ENCODE measurements at regions not wholly inside any gene's neighbourhood (a gene's known extent, or its start where the extent isn't known, plus 50 kb on each side); places are given as distances from the start of the nearest gene placed in this dataset.

GRCh38 chr1:81443288-81443687 lies 357.4 kb upstream of the ADGRL2 start:
- no peak overlapping the region for H3K27ac ChIP-seq (ENCODE audit: low read depth, low read length)
- no peak overlapping the region for H3K4me3 ChIP-seq (ENCODE audit: low read length in 3 of 3)
- no peaks in the 10 kb centered on the region for H3K36me3 ChIP-seq (ENCODE audit: control insufficient read depth in 3 of 3, insufficient read depth in 3 of 3, low read length in 3 of 3)
- H3K27me3 ChIP-seq (ENCODE audit: control insufficient read depth in 3 of 3, insufficient read depth in 3 of 3, low read length in 3 of 3), result no peaks in the 10 kb centered on the region
- H3K9ac ChIP-seq (ENCODE audit: low read depth in 1 of 3, low read length in 3 of 3), result no peak overlapping the region
- no peaks in the 10 kb centered on the region for H3K9me3 ChIP-seq (ENCODE audit: control insufficient read depth in 3 of 3, low read length in 3 of 3)
- no peaks in the 10 kb centered on the region for H3K4me1 ChIP-seq (ENCODE audit: control insufficient read depth in 3 of 3, insufficient read depth in 3 of 3, low read length in 3 of 3)

- Histone ChIP-seq H3K36me3 (ENCODE audit: control insufficient read depth in 3 of 3, insufficient read depth in 3 of 3, low read length in 3 of 3) (no peaks in the 10 kb centered on the region), H3K27ac (ENCODE audit: low read depth, low read length) (no peak overlapping the region), H3K9ac (ENCODE audit: low read depth in 1 of 3, low read length in 3 of 3) (no peak overlapping the region), H3K4me1 (ENCODE audit: control insufficient read depth in 3 of 3, insufficient read depth in 3 of 3, low read length in 3 of 3) (no peaks in the 10 kb centered on the region), H3K4me3 (ENCODE audit: low read length in 3 of 3) (no peak overlapping the region), H3K9me3 (ENCODE audit: control insufficient read depth in 3 of 3, low read length in 3 of 3) (no peaks in the 10 kb centered on the region), H3K27me3 (ENCODE audit: control insufficient read depth in 3 of 3, insufficient read depth in 3 of 3, low read length in 3 of 3) (no peaks in the 10 kb centered on the region)
These were observed 361.5 kb upstream of the ADGRL2 start for GRCh38 chr1:81439046-81439823.

GRCh38 chr1:81437649-81438048 lies 363.1 kb upstream of the ADGRL2 start:
- no peaks in the 10 kb centered on the region for H3K9me3 ChIP-seq (ENCODE audit: control insufficient read depth in 3 of 3, low read length in 3 of 3)
- no peaks in the 10 kb centered on the region for H3K4me1 ChIP-seq (ENCODE audit: control insufficient read depth in 3 of 3, insufficient read depth in 3 of 3, low read length in 3 of 3)
- no peaks in the 10 kb centered on the region for H3K36me3 ChIP-seq (ENCODE audit: control insufficient read depth in 3 of 3, insufficient read depth in 3 of 3, low read length in 3 of 3)
- no peaks in the 10 kb centered on the region for H3K27me3 ChIP-seq (ENCODE audit: control insufficient read depth in 3 of 3, insufficient read depth in 3 of 3, low read length in 3 of 3)
- no peak overlapping the region for H3K27ac ChIP-seq (ENCODE audit: low read depth, low read length)
- no peak overlapping the region for H3K9ac ChIP-seq (ENCODE audit: low read depth in 1 of 3, low read length in 3 of 3)
- no peak overlapping the region for H3K4me3 ChIP-seq (ENCODE audit: low read length in 3 of 3)

- Histone ChIP-seq H3K9ac (ENCODE audit: low read depth in 1 of 3, low read length in 3 of 3) (no peak overlapping the region), H3K27me3 (ENCODE audit: control insufficient read depth in 3 of 3, insufficient read depth in 3 of 3, low read length in 3 of 3) (no peaks in the 10 kb centered on the region), H3K4me1 (ENCODE audit: control insufficient read depth in 3 of 3, insufficient read depth in 3 of 3, low read length in 3 of 3) (no peaks in the 10 kb centered on the region), H3K4me3 (ENCODE audit: low read length in 3 of 3) (no peak overlapping the region), H3K36me3 (ENCODE audit: control insufficient read depth in 3 of 3, insufficient read depth in 3 of 3, low read length in 3 of 3) (no peaks in the 10 kb centered on the region), H3K9me3 (ENCODE audit: control insufficient read depth in 3 of 3, low read length in 3 of 3) (no peaks in the 10 kb centered on the region), H3K27ac (ENCODE audit: low read depth, low read length) (no peak overlapping the region)
These were observed 363.5 kb upstream of the ADGRL2 start for GRCh38 chr1:81437213-81437612.

- no peak overlapping the region for H3K27ac ChIP-seq (ENCODE audit: low read depth, low read length)
- H3K27me3 ChIP-seq (ENCODE audit: control insufficient read depth in 3 of 3, insufficient read depth in 3 of 3, low read length in 3 of 3), result no peaks in the 10 kb centered on the region
- H3K9me3 ChIP-seq (ENCODE audit: control insufficient read depth in 3 of 3, low read length in 3 of 3), result no peaks in the 10 kb centered on the region
- H3K36me3 ChIP-seq (ENCODE audit: control insufficient read depth in 3 of 3, insufficient read depth in 3 of 3, low read length in 3 of 3), result no peaks in the 10 kb centered on the region
- no peaks in the 10 kb centered on the region for H3K4me1 ChIP-seq (ENCODE audit: control insufficient read depth in 3 of 3, insufficient read depth in 3 of 3, low read length in 3 of 3)
- no peak overlapping the region for H3K4me3 ChIP-seq (ENCODE audit: low read length in 3 of 3)
- H3K9ac ChIP-seq (ENCODE audit: low read depth in 1 of 3, low read length in 3 of 3), result no peak overlapping the region
These were observed 365.6 kb upstream of the ADGRL2 start for GRCh38 chr1:81435175-81435574.

GRCh38 chr1:81433676-81434075 lies 367.1 kb upstream of the ADGRL2 start:
- H3K4me1 ChIP-seq (ENCODE audit: control insufficient read depth in 3 of 3, insufficient read depth in 3 of 3, low read length in 3 of 3), result no peaks in the 10 kb centered on the region
- no peaks in the 10 kb centered on the region for H3K27me3 ChIP-seq (ENCODE audit: control insufficient read depth in 3 of 3, insufficient read depth in 3 of 3, low read length in 3 of 3)
- H3K4me3 ChIP-seq (ENCODE audit: low read length in 3 of 3), result no peak overlapping the region
- no peak overlapping the region for H3K9ac ChIP-seq (ENCODE audit: low read depth in 1 of 3, low read length in 3 of 3)
- no peaks in the 10 kb centered on the region for H3K9me3 ChIP-seq (ENCODE audit: control insufficient read depth in 3 of 3, low read length in 3 of 3)
- H3K27ac ChIP-seq (ENCODE audit: low read depth, low read length), result no peak overlapping the region
- no peaks in the 10 kb centered on the region for H3K36me3 ChIP-seq (ENCODE audit: control insufficient read depth in 3 of 3, insufficient read depth in 3 of 3, low read length in 3 of 3)

DNA sequence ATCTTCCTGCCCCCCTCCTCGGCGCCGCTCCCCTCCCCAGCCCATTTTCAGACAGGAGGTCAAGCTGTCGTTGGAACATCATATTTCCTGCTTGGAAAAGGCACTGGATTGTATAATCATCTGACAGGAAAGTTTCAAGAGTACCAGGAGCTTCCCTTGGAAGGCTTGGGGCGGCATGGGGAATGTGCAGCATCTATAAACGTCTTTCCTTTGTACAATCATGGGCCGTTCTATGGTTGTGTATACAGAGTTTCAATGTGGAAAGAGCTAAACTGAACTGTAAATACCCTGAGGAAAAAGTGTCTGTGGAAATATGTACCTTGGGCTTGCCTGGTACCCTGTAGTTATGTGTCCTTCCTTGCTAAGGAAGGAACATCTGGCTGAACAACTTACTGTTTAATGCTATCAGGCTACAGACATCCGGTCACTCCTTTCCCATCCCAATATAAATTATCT lies 368.1 kb upstream of the ADGRL2 start:
- no peak overlapping the region for H3K27ac ChIP-seq (ENCODE audit: low read depth, low read length)
- no peaks in the 10 kb centered on the region for H3K9me3 ChIP-seq (ENCODE audit: control insufficient read depth in 3 of 3, low read length in 3 of 3)
- H3K4me3 ChIP-seq (ENCODE audit: low read length in 3 of 3), result no peak overlapping the region
- H3K27me3 ChIP-seq (ENCODE audit: control insufficient read depth in 3 of 3, insufficient read depth in 3 of 3, low read length in 3 of 3), result no peaks in the 10 kb centered on the region
- no peaks in the 10 kb centered on the region for H3K4me1 ChIP-seq (ENCODE audit: control insufficient read depth in 3 of 3, insufficient read depth in 3 of 3, low read length in 3 of 3)
- no peak overlapping the region for H3K9ac ChIP-seq (ENCODE audit: low read depth in 1 of 3, low read length in 3 of 3)
- H3K36me3 ChIP-seq (ENCODE audit: control insufficient read depth in 3 of 3, insufficient read depth in 3 of 3, low read length in 3 of 3), result no peaks in the 10 kb centered on the region

GRCh38 chr1:81432059-81432458 lies 368.7 kb upstream of the ADGRL2 start:
- no peaks in the 10 kb centered on the region for H3K4me1 ChIP-seq (ENCODE audit: control insufficient read depth in 3 of 3, insufficient read depth in 3 of 3, low read length in 3 of 3)
- no peaks in the 10 kb centered on the region for H3K9me3 ChIP-seq (ENCODE audit: control insufficient read depth in 3 of 3, low read length in 3 of 3)
- H3K27ac ChIP-seq (ENCODE audit: low read depth, low read length), result no peak overlapping the region
- H3K9ac ChIP-seq (ENCODE audit: low read depth in 1 of 3, low read length in 3 of 3), result no peak overlapping the region
- no peaks in the 10 kb centered on the region for H3K27me3 ChIP-seq (ENCODE audit: control insufficient read depth in 3 of 3, insufficient read depth in 3 of 3, low read length in 3 of 3)
- no peak overlapping the region for H3K4me3 ChIP-seq (ENCODE audit: low read length in 3 of 3)
- H3K36me3 ChIP-seq (ENCODE audit: control insufficient read depth in 3 of 3, insufficient read depth in 3 of 3, low read length in 3 of 3), result no peaks in the 10 kb centered on the region

- Histone ChIP-seq H3K9ac (ENCODE audit: low read depth in 1 of 3, low read length in 3 of 3) (no peak overlapping the region), H3K4me3 (ENCODE audit: low read length in 3 of 3) (no peak overlapping the region), H3K27me3 (ENCODE audit: control insufficient read depth in 3 of 3, insufficient read depth in 3 of 3, low read length in 3 of 3) (no peaks in the 10 kb centered on the region), H3K9me3 (ENCODE audit: control insufficient read depth in 3 of 3, low read length in 3 of 3) (no peaks in the 10 kb centered on the region), H3K27ac (ENCODE audit: low read depth, low read length) (no peak overlapping the region), H3K36me3 (ENCODE audit: control insufficient read depth in 3 of 3, insufficient read depth in 3 of 3, low read length in 3 of 3) (no peaks in the 10 kb centered on the region), H3K4me1 (ENCODE audit: control insufficient read depth in 3 of 3, insufficient read depth in 3 of 3, low read length in 3 of 3) (no peaks in the 10 kb centered on the region)
These were observed 369.1 kb upstream of the ADGRL2 start for GRCh38 chr1:81431624-81432000.

GRCh38 chr1:81430955-81431623 lies 369.6 kb upstream of the ADGRL2 start:
- H3K9me3 ChIP-seq (ENCODE audit: control insufficient read depth in 3 of 3, low read length in 3 of 3), result no peaks in the 10 kb centered on the region
- no peak overlapping the region for H3K9ac ChIP-seq (ENCODE audit: low read depth in 1 of 3, low read length in 3 of 3)
- no peaks in the 10 kb centered on the region for H3K27me3 ChIP-seq (ENCODE audit: control insufficient read depth in 3 of 3, insufficient read depth in 3 of 3, low read length in 3 of 3)
- no peak overlapping the region for H3K4me3 ChIP-seq (ENCODE audit: low read length in 3 of 3)
- H3K4me1 ChIP-seq (ENCODE audit: control insufficient read depth in 3 of 3, insufficient read depth in 3 of 3, low read length in 3 of 3), result no peaks in the 10 kb centered on the region
- H3K27ac ChIP-seq (ENCODE audit: low read depth, low read length), result no peak overlapping the region
- H3K36me3 ChIP-seq (ENCODE audit: control insufficient read depth in 3 of 3, insufficient read depth in 3 of 3, low read length in 3 of 3), result no peaks in the 10 kb centered on the region
